GM19324 (cell line): ENCODE measurements at regions not wholly inside any gene's neighbourhood (a gene's known extent, or its start where the extent isn't known, plus 50 kb on each side); places are given as distances from the start of the nearest gene placed in this dataset.

Experiments
- ATAC-seq: cut with Tn5 transposase; IDR thresholded peaks from one replicate; pipeline ENCODE4 v1.9.1; 2021; ENCODE audit warnings: mild to moderate bottlenecking, moderate library complexity; ENCODE audit not compliant: unreplicated experiment, low FRiP score

- no peak for ATAC-seq
Measured at GRCh38 chr1:95953015-95953414, 719.0 kb downstream of the RWDD3 start.

- ATAC-seq, result no peak
Measured at GRCh38 chr1:95954585-95954984, 720.6 kb downstream of the RWDD3 start.

GRCh38 chr1:95956215-95956614, 722.2 kb downstream of the RWDD3 start:
- no peak for ATAC-seq

GRCh38 chr1:95957748-95958147, 723.7 kb downstream of the RWDD3 start:
- ATAC-seq, result no peak

- ATAC-seq, result no peak
Measured at GRCh38 chr1:95966866-95967265, 732.9 kb downstream of the RWDD3 start.

GRCh38 chr1:95974586-95974985, 740.6 kb downstream of the RWDD3 start:
- no peak for ATAC-seq

GRCh38 chr1:95982711-95983110, 738.9 kb upstream of the PTBP2 start:
- no peak for ATAC-seq

GRCh38 chr1:95983831-95984230, 737.8 kb upstream of the PTBP2 start:
- no peak for ATAC-seq

- no peak for ATAC-seq
Measured at GRCh38 chr1:95984798-95985374, 736.7 kb upstream of the PTBP2 start.

- ATAC-seq, result no peak
Measured at GRCh38 chr1:95990033-95990432, 731.6 kb upstream of the PTBP2 start.

GRCh38 chr1:95991787-95992520, 729.6 kb upstream of the PTBP2 start:
- no peak for ATAC-seq

- ATAC-seq, result no peak
Measured at GRCh38 chr1:95994643-95995042, 726.9 kb upstream of the PTBP2 start.

- no peak for ATAC-seq
Measured at GRCh38 chr1:96002201-96002600, 719.4 kb upstream of the PTBP2 start.

GRCh38 chr1:96002969-96003964, 718.3 kb upstream of the PTBP2 start:
- no peak for ATAC-seq

- no peak for ATAC-seq
Measured at GRCh38 chr1:96009831-96010434, 711.7 kb upstream of the PTBP2 start.

- ATAC-seq, result no peak
Measured at GRCh38 chr1:96011606-96012005, 710.0 kb upstream of the PTBP2 start.

- no peak for ATAC-seq
Measured at GRCh38 chr1:96016219-96016618, 705.4 kb upstream of the PTBP2 start.

- no peak for ATAC-seq
Measured at GRCh38 chr1:96020378-96020777, 701.2 kb upstream of the PTBP2 start.

- no peak for ATAC-seq
Measured at GRCh38 chr1:96025062-96025461, 696.5 kb upstream of the PTBP2 start.

GRCh38 chr1:96028071-96028470, 693.5 kb upstream of the PTBP2 start:
- ATAC-seq, result no peak

GRCh38 chr1:96030312-96030711, 691.3 kb upstream of the PTBP2 start:
- no peak for ATAC-seq
